ENCODE measurements at regions not wholly inside any gene's neighbourhood (a gene's known extent, or its start where the extent isn't known, plus 50 kb on each side); places are given as distances from the start of the nearest gene placed in this dataset.

DNA sequence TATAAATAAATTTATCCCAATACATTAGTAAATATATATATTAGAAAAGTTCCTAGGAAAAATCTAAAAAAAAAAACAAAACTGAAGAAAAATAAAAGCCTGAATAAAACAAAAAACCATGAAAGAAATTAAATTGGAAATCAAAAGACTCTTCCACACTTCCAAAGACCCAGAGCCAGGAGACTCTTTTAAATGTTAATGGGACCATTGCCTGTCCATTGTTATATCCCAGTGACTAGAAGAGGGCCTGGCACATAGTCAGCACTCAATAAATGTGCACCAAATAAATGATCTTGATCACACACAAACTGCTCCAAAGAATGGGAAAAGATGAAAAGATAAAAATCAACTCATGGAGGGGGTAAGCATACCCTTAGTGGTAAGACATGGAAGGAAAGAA, 51.3 kb upstream of the CLDN18 start:
- Histone ChIP-seq H3K27me3 (ENCODE audit: control insufficient read depth, insufficient read depth, low read length) (peaks cover 12% of the 10 kb centered on the region), H3K9me3 (ENCODE audit: control insufficient read depth, insufficient read depth, low read depth, low read length) (no peaks in the 10 kb centered on the region), H3K4me3 (ENCODE audit: low read depth in 2 of 2, low read length in 2 of 2) (no peak overlapping the region), H3K27ac (ENCODE audit: low read length) (no peak overlapping the region), H3K4me1 (ENCODE audit: control insufficient read depth, insufficient read depth, low read length) (no peaks in the 10 kb centered on the region), H3K36me3 (ENCODE audit: control insufficient read depth, insufficient read depth, low read length) (no peaks in the 10 kb centered on the region)
- TF ChIP-seq REST (IDR thresholded peaks at IDR 0.05; ENCODE audit: insufficient read depth in 1 of 2, low read depth in 2 of 2, low read length in 1 of 2) (no peak), TCF7L2 (IDR thresholded peaks at IDR 0.05; ENCODE audit: low read depth, low read length) (no peak), SIN3A (IDR thresholded peaks at IDR 0.05; ENCODE audit: borderline replicate concordance, insufficient read depth, low read depth, low read length) (no peak), POLR2AphosphoS5 (IDR thresholded peaks at IDR 0.05; ENCODE audit: low read depth, low read length) (no peak)
- TF ChIP-seq, protein P1, sequence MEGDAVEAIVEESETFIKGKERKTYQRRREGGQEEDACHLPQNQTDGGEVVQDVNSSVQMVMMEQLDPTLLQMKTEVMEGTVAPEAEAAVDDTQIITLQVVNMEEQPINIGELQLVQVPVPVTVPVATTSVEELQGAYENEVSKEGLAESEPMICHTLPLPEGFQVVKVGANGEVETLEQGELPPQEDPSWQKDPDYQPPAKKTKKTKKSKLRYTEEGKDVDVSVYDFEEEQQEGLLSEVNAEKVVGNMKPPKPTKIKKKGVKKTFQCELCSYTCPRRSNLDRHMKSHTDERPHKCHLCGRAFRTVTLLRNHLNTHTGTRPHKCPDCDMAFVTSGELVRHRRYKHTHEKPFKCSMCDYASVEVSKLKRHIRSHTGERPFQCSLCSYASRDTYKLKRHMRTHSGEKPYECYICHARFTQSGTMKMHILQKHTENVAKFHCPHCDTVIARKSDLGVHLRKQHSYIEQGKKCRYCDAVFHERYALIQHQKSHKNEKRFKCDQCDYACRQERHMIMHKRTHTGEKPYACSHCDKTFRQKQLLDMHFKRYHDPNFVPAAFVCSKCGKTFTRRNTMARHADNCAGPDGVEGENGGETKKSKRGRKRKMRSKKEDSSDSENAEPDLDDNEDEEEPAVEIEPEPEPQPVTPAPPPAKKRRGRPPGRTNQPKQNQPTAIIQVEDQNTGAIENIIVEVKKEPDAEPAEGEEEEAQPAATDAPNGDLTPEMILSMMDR (IDR thresholded peaks at IDR 0.05) = no peak
- intact Hi-C loops (cut with micrococcal nuclease; ENCODE audit: unreplicated experiment) = no loop called here
- no TSS peak for BruUV-seq (replicated peaks)
- DNase-seq (ENCODE audit: low read depth, low spot score) = no peak
- CTCF ChIA-PET = interaction anchor here (0.7 kb wide), 1 partner anchor 145 kb away, joined by 4 read pairs; no protein-coding TSS in a partner anchor
- no peak for ATAC-seq
- POLR2A ChIA-PET = no interaction called here
- in situ Hi-C loops (cut with HindIII; ENCODE audit: low pct_unique_long_range_greater_than_20kb, low sequenced_read_pairs) = no loop called here
